ENCODE measurements at regions not wholly inside any gene's neighbourhood (a gene's known extent, or its start where the extent isn't known, plus 50 kb on each side); places are given as distances from the start of the nearest gene placed in this dataset.

GRCh38 chr1:191897134-191897533 lies 261.1 kb upstream of the RGS18 start:
- no peak for TF ChIP-seq FOXJ3 (CRISPR knock-in tag; IDR thresholded peaks at IDR 0.05; ENCODE audit: borderline replicate concordance)
- TF ChIP-seq CTCF (IDR thresholded peaks at IDR 0.05), result no peak
- no peak for TF ChIP-seq PRDM15 (CRISPR knock-in tag; IDR thresholded peaks at IDR 0.05)
- no peak for TF ChIP-seq ZNF423 (CRISPR knock-in tag; IDR thresholded peaks at IDR 0.05)
- TF ChIP-seq ZNF263 (CRISPR knock-in tag; IDR thresholded peaks at IDR 0.05; ENCODE audit: low read depth), result no peak
- TF ChIP-seq ZNF121 (CRISPR knock-in tag; IDR thresholded peaks at IDR 0.05), result no peak
- no peak for TF ChIP-seq ZNF232 (CRISPR knock-in tag; IDR thresholded peaks at IDR 0.05)
- TF ChIP-seq, protein P1, sequence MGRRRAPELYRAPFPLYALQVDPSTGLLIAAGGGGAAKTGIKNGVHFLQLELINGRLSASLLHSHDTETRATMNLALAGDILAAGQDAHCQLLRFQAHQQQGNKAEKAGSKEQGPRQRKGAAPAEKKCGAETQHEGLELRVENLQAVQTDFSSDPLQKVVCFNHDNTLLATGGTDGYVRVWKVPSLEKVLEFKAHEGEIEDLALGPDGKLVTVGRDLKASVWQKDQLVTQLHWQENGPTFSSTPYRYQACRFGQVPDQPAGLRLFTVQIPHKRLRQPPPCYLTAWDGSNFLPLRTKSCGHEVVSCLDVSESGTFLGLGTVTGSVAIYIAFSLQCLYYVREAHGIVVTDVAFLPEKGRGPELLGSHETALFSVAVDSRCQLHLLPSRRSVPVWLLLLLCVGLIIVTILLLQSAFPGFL (CRISPR knock-in tag; IDR thresholded peaks at IDR 0.05; ENCODE audit: borderline replicate concordance), result no peak
- TF ChIP-seq IRF2 (CRISPR knock-in tag; IDR thresholded peaks at IDR 0.05; ENCODE audit: borderline replicate concordance, low read depth), result no peak
- TF ChIP-seq, protein P2, sequence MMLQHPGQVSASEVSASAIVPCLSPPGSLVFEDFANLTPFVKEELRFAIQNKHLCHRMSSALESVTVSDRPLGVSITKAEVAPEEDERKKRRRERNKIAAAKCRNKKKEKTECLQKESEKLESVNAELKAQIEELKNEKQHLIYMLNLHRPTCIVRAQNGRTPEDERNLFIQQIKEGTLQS (CRISPR knock-in tag; conservative IDR thresholded peaks at IDR 0.05), result no peak
